ENCODE measurements at regions not wholly inside any gene's neighbourhood (a gene's known extent, or its start where the extent isn't known, plus 50 kb on each side); places are given as distances from the start of the nearest gene placed in this dataset.

DNA sequence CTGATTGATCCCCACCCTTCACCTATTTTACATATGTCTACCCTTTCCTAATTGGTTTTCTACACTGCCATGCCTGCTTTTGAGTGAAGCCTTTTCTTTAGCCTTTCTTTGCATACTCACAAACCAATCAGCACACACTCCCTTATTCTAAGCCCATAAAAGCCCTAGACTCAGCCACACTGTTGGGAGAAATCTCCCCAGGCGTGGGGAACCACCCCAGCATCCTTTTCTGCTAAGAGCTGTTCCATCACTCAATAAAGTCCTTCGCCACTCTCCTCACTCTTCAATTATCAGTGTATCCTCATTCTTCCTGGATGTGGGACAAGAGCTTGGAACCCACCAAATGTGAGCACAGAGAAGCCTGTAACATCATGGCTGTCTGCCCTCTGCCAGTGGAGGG is 343.6 kb downstream of the SLITRK1 start:
- TF ChIP-seq CTCF (IDR thresholded peaks at IDR 0.05; ENCODE audit: insufficient read depth, low read length), result no peak
- no peak for TF ChIP-seq POLR2AphosphoS5 (IDR thresholded peaks at IDR 0.05; ENCODE audit: low read depth)
- TF ChIP-seq SPI1 (IDR thresholded peaks at IDR 0.05; ENCODE audit: borderline replicate concordance, low read depth), result no peak

All from HL-60 (cell line).